Tibial artery (tissue), 4 donors: ENCODE measurements at regions not wholly inside any gene's neighbourhood (a gene's known extent, or its start where the extent isn't known, plus 50 kb on each side); places are given as distances from the start of the nearest gene placed in this dataset.

Experiments
- DNase-seq, 2 donors: peaks; one replicate each; pipeline ENCODE4 v3.0.0-alpha.2; 2019
- H3K27ac ChIP-seq, 2 donors: fragments of 200-600 bp; sonication (generic) in 1 of 2; 1 replicate in 1 of 2; 2 replicates in 1 of 2; pipeline ENCODE4 v1.5.1; 2018 to 2019; ENCODE audit warnings: mild to moderate bottlenecking in 1 of 2
- H3K27me3 ChIP-seq, 2 donors: fragments of 200-600 bp; sonication (generic) in 1 of 2; one replicate each; pipeline versions ENCODE4 v1.5.1 to v1.6.0; 2016 to 2019
- H3K36me3 ChIP-seq, 3 donors: fragments of 200-600 bp; sonication (generic) in 2 of 3; one replicate each; pipeline ENCODE4 v1.5.1; 2016 to 2019; ENCODE audit warnings: mild to moderate bottlenecking in 2 of 3
- H3K4me1 ChIP-seq, 4 donors: fragments of 200-600 bp; sonication (generic) in 2 of 4; 1 replicate in 3 of 4; 2 replicates in 1 of 4; pipeline ENCODE4 v1.5.1; 2016 to 2019
- H3K4me3 ChIP-seq, 2 donors: fragments of 200-600 bp; sonication (generic) in 1 of 2; 1 replicate in 1 of 2; 2 replicates in 1 of 2; pipeline ENCODE4 v1.5.1; 2018 to 2019; ENCODE audit warnings: mild to moderate bottlenecking in 2 of 2
- H3K9me3 ChIP-seq, 3 donors: fragments of 200-600 bp; sonication (generic) in 1 of 3; one replicate each; pipeline ENCODE4 v1.5.1; 2016 to 2019
- intact Hi-C: fragments of 100-400 bp; cut with DNase I; formaldehyde crosslinking; loops from one replicate; pipeline ENCODE4 v1.15.0; 2023; ENCODE audit warnings: low total_unique reads
- TF ChIP-seq, protein P1 (sequence below), 2 experiments: fragments of 200-600 bp in 1 of 2; fragments of 450-650 bp in 1 of 2; IDR thresholded peaks; one replicate each; pipeline ENCODE4 v1.5.1; 2017 to 2019; ENCODE audit warnings: antibody characterized with exemption in 2 of 2, mild to moderate bottlenecking in 1 of 2, moderate library complexity in 1 of 2

GRCh38 chr1:73759011-73759410 is 439.0 kb downstream of the LRRIQ3 start:
- no peak overlapping the region for H3K4me3 ChIP-seq
- intact Hi-C loops = no loop called here
- no peaks in the 10 kb centered on the region for H3K4me1 ChIP-seq
- no peaks in the 10 kb centered on the region for H3K36me3 ChIP-seq
- TF ChIP-seq, protein P1, sequence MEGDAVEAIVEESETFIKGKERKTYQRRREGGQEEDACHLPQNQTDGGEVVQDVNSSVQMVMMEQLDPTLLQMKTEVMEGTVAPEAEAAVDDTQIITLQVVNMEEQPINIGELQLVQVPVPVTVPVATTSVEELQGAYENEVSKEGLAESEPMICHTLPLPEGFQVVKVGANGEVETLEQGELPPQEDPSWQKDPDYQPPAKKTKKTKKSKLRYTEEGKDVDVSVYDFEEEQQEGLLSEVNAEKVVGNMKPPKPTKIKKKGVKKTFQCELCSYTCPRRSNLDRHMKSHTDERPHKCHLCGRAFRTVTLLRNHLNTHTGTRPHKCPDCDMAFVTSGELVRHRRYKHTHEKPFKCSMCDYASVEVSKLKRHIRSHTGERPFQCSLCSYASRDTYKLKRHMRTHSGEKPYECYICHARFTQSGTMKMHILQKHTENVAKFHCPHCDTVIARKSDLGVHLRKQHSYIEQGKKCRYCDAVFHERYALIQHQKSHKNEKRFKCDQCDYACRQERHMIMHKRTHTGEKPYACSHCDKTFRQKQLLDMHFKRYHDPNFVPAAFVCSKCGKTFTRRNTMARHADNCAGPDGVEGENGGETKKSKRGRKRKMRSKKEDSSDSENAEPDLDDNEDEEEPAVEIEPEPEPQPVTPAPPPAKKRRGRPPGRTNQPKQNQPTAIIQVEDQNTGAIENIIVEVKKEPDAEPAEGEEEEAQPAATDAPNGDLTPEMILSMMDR (IDR thresholded peaks at IDR 0.05) = no peak
- no peak for DNase-seq
- no peak overlapping the region for H3K27ac ChIP-seq
- H3K27me3 ChIP-seq = no peaks in the 10 kb centered on the region
- H3K9me3 ChIP-seq = no peaks in the 10 kb centered on the region

- Histone ChIP-seq H3K27ac (no peak overlapping the region), H3K4me1 (no peaks in the 10 kb centered on the region), H3K27me3 (no peaks in the 10 kb centered on the region), H3K36me3 (no peaks in the 10 kb centered on the region), H3K4me3 (no peak overlapping the region), H3K9me3 (no peaks in the 10 kb centered on the region)
- intact Hi-C loops = no loop called here
- TF ChIP-seq, protein P1 (IDR thresholded peaks at IDR 0.05) = no peak
- no peak for DNase-seq
Measured at GRCh38 chr1:73756817-73757216, 441.2 kb downstream of the LRRIQ3 start.

DNA sequence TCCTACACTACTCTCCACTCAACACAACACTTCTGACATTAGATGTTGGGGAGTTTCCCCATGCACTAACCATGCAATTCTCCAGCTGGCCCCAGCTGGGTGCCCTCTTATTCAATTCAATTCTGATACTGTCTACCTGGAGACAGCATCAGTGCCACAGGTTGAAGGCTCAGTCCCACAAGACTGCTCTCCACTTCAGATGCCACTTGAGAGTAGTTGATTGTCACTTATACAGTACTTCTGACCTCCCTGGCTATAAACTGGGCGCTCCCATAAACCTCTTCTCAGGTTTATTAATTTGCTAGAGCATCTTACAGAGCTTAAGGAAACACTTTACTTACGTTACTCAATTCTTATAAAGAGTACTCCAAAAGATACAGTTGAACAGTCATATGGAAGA is 442.3 kb downstream of the LRRIQ3 start:
- TF ChIP-seq, protein P1 (IDR thresholded peaks at IDR 0.05) = no peak
- H3K4me1 ChIP-seq = no peaks in the 10 kb centered on the region
- no peaks in the 10 kb centered on the region for H3K9me3 ChIP-seq
- H3K36me3 ChIP-seq = no peaks in the 10 kb centered on the region
- intact Hi-C loops = no loop called here
- H3K4me3 ChIP-seq = no peak overlapping the region
- no peaks in the 10 kb centered on the region for H3K27me3 ChIP-seq
- no peak for DNase-seq
- H3K27ac ChIP-seq = no peak overlapping the region

GRCh38 chr1:73749996-73750395 is 448.0 kb downstream of the LRRIQ3 start:
- Histone ChIP-seq H3K27me3 (no peaks in the 10 kb centered on the region), H3K4me3 (no peak overlapping the region), H3K27ac (no peak overlapping the region), H3K4me1 (no peaks in the 10 kb centered on the region), H3K36me3 (no peaks in the 10 kb centered on the region), H3K9me3 (peaks cover 0 to 6% (median 0%) of the 10 kb centered on the region in 3 donors)
- intact Hi-C loops = no loop called here
- TF ChIP-seq, protein P1 (IDR thresholded peaks at IDR 0.05) = no peak
- no peak for DNase-seq

- H3K27ac ChIP-seq = no peak overlapping the region
- H3K4me1 ChIP-seq = no peaks in the 10 kb centered on the region
- intact Hi-C loops = no loop called here
- no peak for DNase-seq
- H3K9me3 ChIP-seq = peaks cover 0 to 13% (median 4%) of the 10 kb centered on the region in 3 donors
- H3K27me3 ChIP-seq = no peaks in the 10 kb centered on the region
- no peaks in the 10 kb centered on the region for H3K36me3 ChIP-seq
- H3K4me3 ChIP-seq = no peak overlapping the region
- TF ChIP-seq, protein P1 (IDR thresholded peaks at IDR 0.05) = no peak
Measured at GRCh38 chr1:73744985-73745384, 453.0 kb downstream of the LRRIQ3 start.

GRCh38 chr1:73736125-73736524 is 461.9 kb downstream of the LRRIQ3 start:
- TF ChIP-seq, protein P1 (IDR thresholded peaks at IDR 0.05) = no peak
- no peak for DNase-seq
- no peak overlapping the region for H3K27ac ChIP-seq
- H3K27me3 ChIP-seq = no peaks in the 10 kb centered on the region
- intact Hi-C loops = no loop called here
- H3K4me3 ChIP-seq = no peak overlapping the region
- H3K36me3 ChIP-seq = no peaks in the 10 kb centered on the region
- H3K9me3 ChIP-seq = no peaks in the 10 kb centered on the region
- no peaks in the 10 kb centered on the region for H3K4me1 ChIP-seq
